Peyer's patch (tissue), 4 donors: ENCODE measurements at regions not wholly inside any gene's neighbourhood (a gene's known extent, or its start where the extent isn't known, plus 50 kb on each side); places are given as distances from the start of the nearest gene placed in this dataset.

Experiments
- DNase-seq, 3 donors: peaks; one replicate each; pipeline ENCODE4 v3.0.0-alpha.2; 2017 to 2019
- H3K27ac ChIP-seq, 4 donors: fragments of 200-600 bp; sonication (generic); one replicate each; pipeline ENCODE4 v1.5.1; 2016 to 2019
- H3K27me3 ChIP-seq, 2 donors: fragments of 200-600 bp; sonication (generic); one replicate each; pipeline ENCODE4 v1.5.1; 2019
- H3K36me3 ChIP-seq, 3 donors: fragments of 200-600 bp; sonication (generic); one replicate each; pipeline ENCODE4 v1.5.1; 2016 to 2019
- H3K4me1 ChIP-seq, 4 donors: fragments of 200-600 bp; sonication (generic); one replicate each; pipeline ENCODE4 v1.5.1; 2016 to 2019
- H3K4me3 ChIP-seq, 4 donors: fragments of 200-600 bp; sonication (generic); 1 replicate in 3 of 4; 2 replicates in 1 of 4; pipeline ENCODE4 v1.5.1; 2016 to 2019; ENCODE audit warnings: mild to moderate bottlenecking in 1 of 4
- H3K9me3 ChIP-seq, 4 donors: fragments of 200-600 bp; sonication (generic); one replicate each; pipeline ENCODE4 v1.5.1; 2016 to 2019; ENCODE audit warnings: mild to moderate bottlenecking in 1 of 4
- CTCF ChIP-seq, 6 experiments: fragments of 450-650 bp in 4 of 6; fragments of 200-600 bp in 2 of 6; sonication (generic) in 1 of 6; IDR thresholded peaks; one replicate each; pipeline ENCODE4 v1.5.1; 2017 to 2019; ENCODE audit warnings: antibody characterized with exemption in 6 of 6, mild to moderate bottlenecking in 3 of 6, moderate library complexity in 1 of 6
- POLR2A ChIP-seq, 2 donors: fragments of 450-650 bp; IDR thresholded peaks; one replicate each; pipeline ENCODE4 v1.5.1; 2017; ENCODE audit warnings: antibody characterized with exemption in 2 of 2, mild to moderate bottlenecking in 2 of 2, moderate library complexity in 2 of 2

- H3K4me3 ChIP-seq, result no peak overlapping the region
- DNase-seq, result no peak
- H3K27me3 ChIP-seq, result no peaks in the 10 kb centered on the region
- no peaks in the 10 kb centered on the region for H3K4me1 ChIP-seq
- H3K27ac ChIP-seq, result no peak overlapping the region
- H3K36me3 ChIP-seq, result no peaks in the 10 kb centered on the region
- no peaks in the 10 kb centered on the region for H3K9me3 ChIP-seq
- TF ChIP-seq POLR2A (IDR thresholded peaks at IDR 0.05) (no peak), CTCF (IDR thresholded peaks at IDR 0.05) (no peak)
These were observed 113.1 kb upstream of the GRIK3 start for GRCh38 chr1:37147392-37147831.

- TF ChIP-seq POLR2A (IDR thresholded peaks at IDR 0.05) (no peak), CTCF (IDR thresholded peaks at IDR 0.05) (no peak)
- no peaks in the 10 kb centered on the region for H3K4me1 ChIP-seq
- H3K27me3 ChIP-seq, result no peaks in the 10 kb centered on the region
- H3K9me3 ChIP-seq, result no peaks in the 10 kb centered on the region
- no peaks in the 10 kb centered on the region for H3K36me3 ChIP-seq
- no peak for DNase-seq
- no peak overlapping the region for H3K4me3 ChIP-seq
- no peak overlapping the region for H3K27ac ChIP-seq
These were observed 113.6 kb upstream of the GRIK3 start for GRCh38 chr1:37147906-37148305.

- TF ChIP-seq POLR2A (IDR thresholded peaks at IDR 0.05) (no peak), CTCF (IDR thresholded peaks at IDR 0.05) (no peak)
- H3K36me3 ChIP-seq, result no peaks in the 10 kb centered on the region
- H3K27me3 ChIP-seq, result no peaks in the 10 kb centered on the region
- no peaks in the 10 kb centered on the region for H3K9me3 ChIP-seq
- no peak for DNase-seq
- no peak overlapping the region for H3K4me3 ChIP-seq
- no peak overlapping the region for H3K27ac ChIP-seq
- no peaks in the 10 kb centered on the region for H3K4me1 ChIP-seq
These were observed 114.3 kb upstream of the GRIK3 start for GRCh38 chr1:37148663-37149062.

- Histone ChIP-seq H3K27ac (no peak overlapping the region), H3K36me3 (no peaks in the 10 kb centered on the region), H3K4me1 (no peaks in the 10 kb centered on the region), H3K27me3 (no peaks in the 10 kb centered on the region), H3K9me3 (no peaks in the 10 kb centered on the region), H3K4me3 (no peak overlapping the region)
- TF ChIP-seq CTCF (IDR thresholded peaks at IDR 0.05) (no peak), POLR2A (IDR thresholded peaks at IDR 0.05) (no peak)
- DNase-seq, result no peak
These were observed 115.0 kb upstream of the GRIK3 start for GRCh38 chr1:37149296-37149695.

- TF ChIP-seq CTCF (IDR thresholded peaks at IDR 0.05) (no peak), POLR2A (IDR thresholded peaks at IDR 0.05) (no peak)
- no peak overlapping the region for H3K4me3 ChIP-seq
- no peaks in the 10 kb centered on the region for H3K4me1 ChIP-seq
- DNase-seq, result no peak
- no peaks in the 10 kb centered on the region for H3K36me3 ChIP-seq
- H3K9me3 ChIP-seq, result no peaks in the 10 kb centered on the region
- H3K27ac ChIP-seq, result no peak overlapping the region
- H3K27me3 ChIP-seq, result no peaks in the 10 kb centered on the region
These were observed 116.7 kb upstream of the GRIK3 start for GRCh38 chr1:37150986-37151385.

- no peak for TF ChIP-seq CTCF (IDR thresholded peaks at IDR 0.05)
- TF ChIP-seq POLR2A (IDR thresholded peaks at IDR 0.05), result no peak
- Histone ChIP-seq H3K36me3 (no peaks in the 10 kb centered on the region), H3K9me3 (no peaks in the 10 kb centered on the region), H3K27me3 (no peaks in the 10 kb centered on the region), H3K4me3 (no peak overlapping the region), H3K27ac (no peak overlapping the region), H3K4me1 (no peaks in the 10 kb centered on the region)
- no peak for DNase-seq
These were observed 117.5 kb upstream of the GRIK3 start for GRCh38 chr1:37151789-37152188.
